PC-3 (cell line): ENCODE measurements at regions not wholly inside any gene's neighbourhood (a gene's known extent, or its start where the extent isn't known, plus 50 kb on each side); places are given as distances from the start of the nearest gene placed in this dataset.

Source experiments
- ATAC-seq: fragments of 200-7000 bp; cut with Tn5 transposase; 2 replicates; pipeline ENCODE4 v1.9.1; 2020; ENCODE audit warnings: mild to moderate bottlenecking, moderate library complexity
- BruUV-seq: library from RNA; stranded (reverse); fragments of 400-500 nt; replicated peaks from 2 replicates; lab custom pipeline; 2021; lab: Mats Ljungman, UMichigan
- CTCF ChIA-PET: fragments of 300-600 bp; sonication (Branson Sonifier 250); formaldehyde crosslinking; loops from one replicate; lab custom pipeline; 2022; ENCODE audit warnings: antibody characterized with exemption; lab: Charles Lee
- POLR2A ChIA-PET: fragments of 300-600 bp; sonication (Branson Sonifier 250); formaldehyde crosslinking; loops from one replicate; lab custom pipeline; 2022; ENCODE audit warnings: antibody characterized with exemption; ENCODE audit not compliant: unreplicated experiment; lab: Charles Lee
- DNase-seq: peaks from one replicate; pipeline ENCODE4 v3.0.0-alpha.2; 2015
- H2AFZ ChIP-seq: fragments of 300-600 bp; sonication (generic); 2 replicates; pipeline ENCODE4 v1.6.0; 2016; ENCODE audit warnings: antibody characterized with exemption, low read length
- H3F3A ChIP-seq: fragments of 300-600 bp; sonication (generic); one replicate; pipeline ENCODE4 v1.6.0; 2017; ENCODE audit warnings: antibody characterized with exemption, low read length, control low read depth, mild to moderate bottlenecking; ENCODE audit not compliant: unreplicated experiment
- H3K27ac ChIP-seq: fragments of 300-600 bp; sonication (generic); 2 replicates; pipeline ENCODE4 v1.5.1; 2016; ENCODE audit warnings: mild to moderate bottlenecking, low read length
- H3K27me3 ChIP-seq: fragments of 300-600 bp; sonication (generic); 2 replicates; pipeline ENCODE4 v1.6.1; 2016; ENCODE audit warnings: low read length, mixed read lengths
- H3K36me3 ChIP-seq: fragments of 300-600 bp; sonication (generic); 2 replicates; pipeline ENCODE4 v1.6.1; 2016; ENCODE audit warnings: low read depth, mixed run types, low read length, mixed read lengths
- H3K4me1 ChIP-seq: fragments of 300-600 bp; sonication (generic); 2 replicates; pipeline ENCODE4 v1.5.1; 2016; ENCODE audit warnings: low read length; ENCODE audit not compliant: insufficient read depth
- H3K4me2 ChIP-seq: fragments of 300-600 bp; sonication (generic); 2 replicates; pipeline ENCODE4 v1.6.0; 2016; ENCODE audit warnings: low read length
- H3K4me3 ChIP-seq: fragments of 300-600 bp; sonication (generic); 2 replicates; pipeline ENCODE4 v1.5.1; 2016; ENCODE audit warnings: mild to moderate bottlenecking, low read length, mixed read lengths
- H3K79me2 ChIP-seq: fragments of 300-600 bp; sonication (generic); 2 replicates; pipeline ENCODE4 v1.6.1; 2017; ENCODE audit warnings: low read length, mixed read lengths
- H3K9ac ChIP-seq: fragments of 300-600 bp; sonication (generic); 2 replicates; pipeline ENCODE4 v1.6.0; 2016; ENCODE audit warnings: mild to moderate bottlenecking, low read length
- H3K9me2 ChIP-seq: fragments of 300-600 bp; sonication (generic); replicated peaks from 2 replicates; pipeline ENCODE4 v1.6.1; 2016; ENCODE audit warnings: mixed run types, low read length, mixed read lengths
- H3K9me3 ChIP-seq: fragments of 300-600 bp; sonication (generic); 2 replicates; pipeline ENCODE4 v1.6.1; 2016; ENCODE audit warnings: low read length, mixed read lengths
- H4K20me1 ChIP-seq: fragments of 300-600 bp; sonication (generic); 2 replicates; pipeline ENCODE4 v1.6.1; 2016; ENCODE audit warnings: low read length, mixed read lengths
- EZH2 ChIP-seq: fragments of 300-600 bp; sonication (generic); IDR thresholded peaks from one replicate; pipeline ENCODE4 v1.6.1; 2017; ENCODE audit warnings: antibody characterized with exemption, mild to moderate bottlenecking, low read length; ENCODE audit not compliant: unreplicated experiment
- EZH2phosphoT487 ChIP-seq: fragments of 300-600 bp; sonication (generic); IDR thresholded peaks from 2 replicates; pipeline ENCODE4 v1.6.1; 2018; ENCODE audit warnings: mild to moderate bottlenecking, antibody characterized with exemption, low read length, borderline replicate concordance
- intact Hi-C: fragments of 100-400 bp; cut with micrococcal nuclease; formaldehyde crosslinking; loops from 2 replicates; pipeline ENCODE4 v1.9.0; 2023
- TF ChIP-seq, protein P1 (sequence below): fragments of 300-600 bp; sonication (generic); conservative IDR thresholded peaks from 2 replicates; pipeline ENCODE4 v1.5.1; 2017; ENCODE audit warnings: antibody characterized with exemption, low read depth, mild to moderate bottlenecking, low read length

DNA sequence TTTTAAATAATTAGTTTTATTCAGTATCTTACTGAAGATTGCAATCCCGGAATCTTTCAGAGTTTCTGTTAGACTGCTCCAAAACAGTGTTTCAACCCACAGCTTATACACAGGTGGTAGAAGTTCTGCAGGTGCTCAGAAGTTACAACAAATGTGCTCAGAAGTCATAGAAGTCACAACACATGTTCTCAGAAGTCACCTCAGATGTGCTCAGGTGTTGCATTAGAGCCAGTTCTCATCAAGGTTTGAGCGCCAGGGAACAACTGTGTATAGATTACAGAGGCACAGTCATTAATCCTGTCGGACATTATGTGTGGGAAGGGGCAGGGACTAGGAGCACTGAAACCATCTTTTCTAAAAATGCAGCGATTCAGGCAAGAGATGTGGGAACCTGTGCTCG is 124.5 kb downstream of the ARSF start:
- Histone ChIP-seq H3K9ac (no peak overlapping the region), H3K9me2 (no peaks in the 10 kb centered on the region), H3K27me3 (peaks cover 7% of the 10 kb centered on the region; the same call in 1 of the 2 replicates), H3K36me3 (no peaks in the 10 kb centered on the region), H3K4me2 (no peak overlapping the region), H3F3A (no peaks in the 10 kb centered on the region), H3K9me3 (no peaks in the 10 kb centered on the region), H3K27ac (no peak overlapping the region), H2AFZ (no peak overlapping the region), H3K4me1 (no peaks in the 10 kb centered on the region), H3K79me2 (no peaks in the 10 kb centered on the region), H4K20me1 (no peaks in the 10 kb centered on the region), H3K4me3 (no peak overlapping the region)
- DNase-seq (no peak), ATAC-seq (no peak)
- TF ChIP-seq EZH2phosphoT487 (no peak), EZH2 (no peak)
- TF ChIP-seq, protein P1, sequence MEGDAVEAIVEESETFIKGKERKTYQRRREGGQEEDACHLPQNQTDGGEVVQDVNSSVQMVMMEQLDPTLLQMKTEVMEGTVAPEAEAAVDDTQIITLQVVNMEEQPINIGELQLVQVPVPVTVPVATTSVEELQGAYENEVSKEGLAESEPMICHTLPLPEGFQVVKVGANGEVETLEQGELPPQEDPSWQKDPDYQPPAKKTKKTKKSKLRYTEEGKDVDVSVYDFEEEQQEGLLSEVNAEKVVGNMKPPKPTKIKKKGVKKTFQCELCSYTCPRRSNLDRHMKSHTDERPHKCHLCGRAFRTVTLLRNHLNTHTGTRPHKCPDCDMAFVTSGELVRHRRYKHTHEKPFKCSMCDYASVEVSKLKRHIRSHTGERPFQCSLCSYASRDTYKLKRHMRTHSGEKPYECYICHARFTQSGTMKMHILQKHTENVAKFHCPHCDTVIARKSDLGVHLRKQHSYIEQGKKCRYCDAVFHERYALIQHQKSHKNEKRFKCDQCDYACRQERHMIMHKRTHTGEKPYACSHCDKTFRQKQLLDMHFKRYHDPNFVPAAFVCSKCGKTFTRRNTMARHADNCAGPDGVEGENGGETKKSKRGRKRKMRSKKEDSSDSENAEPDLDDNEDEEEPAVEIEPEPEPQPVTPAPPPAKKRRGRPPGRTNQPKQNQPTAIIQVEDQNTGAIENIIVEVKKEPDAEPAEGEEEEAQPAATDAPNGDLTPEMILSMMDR, result no peak
- ChIA-PET POLR2A (no interaction called here), CTCF (no interaction called here)
- intact Hi-C loops, result no loop called here
- no TSS peak for BruUV-seq
